ENCODE measurements at regions not wholly inside any gene's neighbourhood (a gene's known extent, or its start where the extent isn't known, plus 50 kb on each side); places are given as distances from the start of the nearest gene placed in this dataset.
"Not testable (repeated sequence)": the region's sequence is repeated elsewhere in the genome, so short reads cannot be mapped to it uniquely, and the experiment has no call there.

DNA sequence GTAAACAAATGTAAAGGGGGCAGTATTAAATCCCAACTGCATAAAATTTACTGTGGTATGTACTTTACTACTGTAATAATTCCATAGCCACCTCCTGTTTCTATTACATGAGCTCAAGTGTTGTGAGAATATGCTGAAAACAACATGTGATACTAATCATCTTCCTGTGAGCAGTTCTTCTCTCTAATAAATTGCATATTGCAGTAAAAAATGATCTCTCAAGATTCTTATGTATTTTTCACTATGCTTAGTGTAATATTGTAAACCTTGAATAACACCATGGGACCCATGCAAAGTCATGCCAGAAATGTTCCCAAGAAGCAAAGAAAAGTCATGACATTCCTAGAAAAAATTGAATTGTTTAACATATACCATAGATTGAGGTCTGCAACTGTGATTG, 133.0 kb upstream of the ATXN1 start:
- Histone ChIP-seq H3K4me3 (no peak overlapping the region), H3K9me3 (peaks cover 0 to 6% of the 10 kb centered on the region in 2 donors), H3K27ac (no peak overlapping the region), H3K36me3 (no peaks in the 10 kb centered on the region), H3K27me3 (no peaks in the 10 kb centered on the region), H3K4me1 (no peaks in the 10 kb centered on the region)
- TF ChIP-seq, protein P1, sequence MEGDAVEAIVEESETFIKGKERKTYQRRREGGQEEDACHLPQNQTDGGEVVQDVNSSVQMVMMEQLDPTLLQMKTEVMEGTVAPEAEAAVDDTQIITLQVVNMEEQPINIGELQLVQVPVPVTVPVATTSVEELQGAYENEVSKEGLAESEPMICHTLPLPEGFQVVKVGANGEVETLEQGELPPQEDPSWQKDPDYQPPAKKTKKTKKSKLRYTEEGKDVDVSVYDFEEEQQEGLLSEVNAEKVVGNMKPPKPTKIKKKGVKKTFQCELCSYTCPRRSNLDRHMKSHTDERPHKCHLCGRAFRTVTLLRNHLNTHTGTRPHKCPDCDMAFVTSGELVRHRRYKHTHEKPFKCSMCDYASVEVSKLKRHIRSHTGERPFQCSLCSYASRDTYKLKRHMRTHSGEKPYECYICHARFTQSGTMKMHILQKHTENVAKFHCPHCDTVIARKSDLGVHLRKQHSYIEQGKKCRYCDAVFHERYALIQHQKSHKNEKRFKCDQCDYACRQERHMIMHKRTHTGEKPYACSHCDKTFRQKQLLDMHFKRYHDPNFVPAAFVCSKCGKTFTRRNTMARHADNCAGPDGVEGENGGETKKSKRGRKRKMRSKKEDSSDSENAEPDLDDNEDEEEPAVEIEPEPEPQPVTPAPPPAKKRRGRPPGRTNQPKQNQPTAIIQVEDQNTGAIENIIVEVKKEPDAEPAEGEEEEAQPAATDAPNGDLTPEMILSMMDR (IDR thresholded peaks at IDR 0.05) = no peak
- intact Hi-C loops (cut with DNase I) = no loop called here
- ATAC-seq = no peak
- no peak for DNase-seq

DNA sequence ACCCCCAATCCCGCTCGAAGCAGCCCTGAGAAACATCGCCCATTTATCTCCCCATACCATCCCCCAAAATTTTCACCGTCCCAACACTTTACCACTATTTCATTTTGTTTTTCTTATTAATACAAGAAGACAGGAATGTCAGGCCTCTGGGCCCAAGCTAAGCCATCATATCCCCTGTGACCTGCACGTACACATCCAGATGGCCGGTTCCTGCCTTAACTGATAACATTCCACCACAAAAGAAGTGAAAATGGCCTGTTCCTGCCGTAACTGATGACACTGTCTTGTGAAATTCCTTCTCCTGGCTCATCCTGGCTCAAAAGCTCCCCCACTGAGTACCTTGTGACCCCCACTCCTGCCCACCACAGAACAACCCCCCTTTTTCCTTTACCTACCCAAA, 129.8 kb upstream of the ATXN1 start:
- H3K27ac ChIP-seq; ATAC-seq; H3K27me3 ChIP-seq; intact Hi-C loops (cut with DNase I); H3K36me3 ChIP-seq; H3K9me3 ChIP-seq; DNase-seq; H3K4me1 ChIP-seq; H3K4me3 ChIP-seq: not testable (repeated sequence)

DNA sequence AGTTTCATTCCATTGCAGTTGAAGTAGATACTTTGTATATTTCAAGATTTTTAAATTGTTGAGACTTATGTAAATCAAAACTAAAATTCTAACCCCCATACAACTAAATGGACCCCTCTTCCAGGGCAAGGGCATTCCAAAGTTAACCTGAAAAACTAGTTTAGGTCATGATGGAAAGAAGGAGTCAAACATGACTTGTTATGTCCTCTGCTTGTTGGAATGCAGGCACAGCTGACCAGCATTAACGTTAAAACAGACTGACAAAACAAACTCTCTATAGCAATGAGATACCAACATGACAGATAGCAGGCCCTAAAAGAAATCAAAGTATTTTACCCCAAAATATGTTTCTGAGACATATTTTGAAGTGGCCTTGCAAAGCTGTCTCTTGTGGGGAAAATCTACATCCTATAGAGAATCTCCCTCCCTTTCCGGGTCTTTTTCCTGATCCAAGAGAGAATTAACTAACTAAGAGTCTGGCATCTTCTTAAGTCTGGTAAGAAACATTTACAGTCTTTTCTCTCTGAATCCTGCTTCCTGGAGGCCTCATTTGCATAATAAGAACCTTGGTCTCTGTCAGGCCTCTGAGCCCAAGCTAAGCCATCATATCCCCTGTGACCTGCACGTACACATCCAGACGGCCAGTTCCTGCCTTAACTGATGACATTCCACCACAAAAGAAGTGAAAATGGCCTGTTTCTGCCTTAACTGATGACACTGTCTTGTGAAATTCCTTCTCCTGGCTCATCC, 124.3 kb upstream of the ATXN1 start:
- TF ChIP-seq, protein P1 (IDR thresholded peaks at IDR 0.05) = no peak
- ATAC-seq = no peak
- H3K4me1 ChIP-seq = no peaks in the 10 kb centered on the region
- no peak overlapping the region for H3K27ac ChIP-seq
- no peaks in the 10 kb centered on the region for H3K27me3 ChIP-seq
- H3K4me3 ChIP-seq = no peak overlapping the region
- no peaks in the 10 kb centered on the region for H3K9me3 ChIP-seq
- DNase-seq = no peak
- no peaks in the 10 kb centered on the region for H3K36me3 ChIP-seq
- intact Hi-C loops (cut with DNase I) = no loop called here

DNA sequence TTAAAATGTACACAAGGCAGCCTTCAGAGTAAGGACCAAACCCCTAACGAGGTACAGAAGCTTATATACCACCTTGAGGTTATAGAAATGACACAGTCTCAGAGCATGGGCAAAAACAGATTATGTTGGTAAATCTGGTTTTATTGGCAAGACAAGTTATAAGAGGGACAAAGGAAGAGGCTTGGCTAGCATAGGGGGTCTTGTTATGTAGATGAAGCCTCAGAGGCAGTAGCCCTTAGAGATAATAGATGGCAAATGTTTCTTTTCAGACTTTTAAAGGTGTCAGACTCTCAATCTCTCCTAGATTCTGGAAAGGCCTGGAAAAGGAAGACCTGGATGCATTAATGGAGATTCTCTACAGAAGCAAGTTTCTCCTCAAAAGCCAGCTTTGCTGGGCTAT, 123.3 kb upstream of the ATXN1 start:
- Histone ChIP-seq H3K4me3 (no peak overlapping the region), H3K4me1 (no peaks in the 10 kb centered on the region), H3K36me3 (no peaks in the 10 kb centered on the region), H3K27me3 (no peaks in the 10 kb centered on the region), H3K27ac (no peak overlapping the region), H3K9me3 (no peaks in the 10 kb centered on the region)
- DNase-seq (no peak), ATAC-seq (no peak)
- intact Hi-C loops (cut with DNase I) = no loop called here
- TF ChIP-seq, protein P1 (IDR thresholded peaks at IDR 0.05) = no peak

DNA sequence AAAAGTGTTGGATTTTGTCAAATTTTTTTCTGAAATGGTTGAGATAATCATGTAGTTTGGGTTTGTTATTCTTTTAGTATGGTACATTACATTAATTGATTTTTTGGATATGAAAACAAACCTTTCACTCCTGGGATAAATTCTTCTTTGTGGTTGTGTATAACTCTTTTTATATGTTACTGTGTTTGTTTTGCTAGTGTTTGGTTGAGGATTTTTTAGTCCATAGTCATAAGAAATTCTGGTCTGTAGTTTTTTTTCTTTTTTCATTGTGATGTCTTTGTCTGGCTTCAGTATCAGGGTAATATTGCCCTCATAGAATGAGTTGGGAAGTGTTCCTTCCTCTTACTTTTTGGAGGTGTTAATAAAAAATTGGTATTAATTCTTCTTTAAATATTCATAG, 122.2 kb upstream of the ATXN1 start:
- Histone ChIP-seq H3K27ac (no peak overlapping the region), H3K9me3 (peaks cover 0 to 3% of the 10 kb centered on the region in 2 donors), H3K4me1 (no peaks in the 10 kb centered on the region), H3K36me3 (no peaks in the 10 kb centered on the region), H3K27me3 (no peaks in the 10 kb centered on the region), H3K4me3 (no peak overlapping the region)
- intact Hi-C loops (cut with DNase I) = no loop called here
- ATAC-seq (no peak), DNase-seq (no peak)
- TF ChIP-seq, protein P1 (IDR thresholded peaks at IDR 0.05) = no peak

DNA sequence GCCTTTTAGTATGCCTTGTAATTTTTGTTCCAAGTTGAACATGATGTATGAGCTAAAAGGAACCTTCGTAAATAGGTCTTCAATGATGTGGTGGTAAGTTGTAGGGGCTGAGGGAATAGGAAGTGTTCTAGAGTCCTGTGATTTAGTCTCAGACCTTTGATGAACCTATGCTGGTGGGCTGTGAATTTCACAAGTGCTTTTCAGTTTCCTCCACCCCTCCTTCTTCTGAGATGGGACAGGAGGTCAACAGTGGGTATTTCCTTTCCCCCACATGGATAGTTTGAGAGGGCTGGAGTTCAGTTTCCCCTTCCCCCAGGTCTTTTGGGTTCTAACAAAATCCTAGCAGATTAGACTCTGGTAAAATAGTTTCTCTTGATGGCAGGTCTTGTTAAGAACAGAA, 121.0 kb upstream of the ATXN1 start:
- Histone ChIP-seq H3K9me3 (peaks cover 0 to 7% of the 10 kb centered on the region in 2 donors), H3K27ac (no peak overlapping the region), H3K36me3 (no peaks in the 10 kb centered on the region), H3K27me3 (no peaks in the 10 kb centered on the region), H3K4me1 (no peaks in the 10 kb centered on the region), H3K4me3 (no peak overlapping the region)
- intact Hi-C loops (cut with DNase I) = no loop called here
- DNase-seq = no peak
- ATAC-seq = no peak
- TF ChIP-seq, protein P1 (IDR thresholded peaks at IDR 0.05) = no peak

DNA sequence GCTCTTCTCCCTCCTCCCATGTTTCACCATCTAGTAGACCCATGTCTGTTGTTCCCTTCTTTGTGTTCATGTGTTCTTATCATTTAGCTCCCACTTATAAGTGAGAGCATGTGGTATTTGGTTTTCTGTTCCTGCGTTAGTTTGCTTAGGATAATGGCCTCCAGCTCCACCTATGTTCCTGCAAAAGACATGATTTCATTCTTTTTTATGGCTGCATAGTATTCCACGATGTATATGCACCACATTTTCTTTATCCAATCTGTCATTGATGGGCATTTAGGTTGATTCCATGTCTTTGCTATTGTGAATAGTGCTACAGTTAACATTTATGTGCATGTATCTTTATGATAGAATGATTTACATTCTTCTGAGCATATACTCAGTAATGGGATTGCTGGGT, 115.6 kb upstream of the ATXN1 start:
- H3K4me1 ChIP-seq; H3K9me3 ChIP-seq; ATAC-seq; intact Hi-C loops (cut with DNase I); H3K27ac ChIP-seq; DNase-seq; H3K4me3 ChIP-seq; H3K36me3 ChIP-seq; H3K27me3 ChIP-seq: not testable (repeated sequence)
